ENCODE measurements at regions not wholly inside any gene's neighbourhood (a gene's known extent, or its start where the extent isn't known, plus 50 kb on each side); places are given as distances from the start of the nearest gene placed in this dataset.
A peak's percentile ranks its signal among the peaks of the same experiment; 100 is the strongest.
"Not testable (repeated sequence)": the region's sequence is repeated elsewhere in the genome, so short reads cannot be mapped to it uniquely, and the experiment has no call there.

- DNase-seq: peak; percentile 97
Measured at GRCh38 chr7:149714081-149714909, 59.1 kb downstream of the ZNF467 start.

- no peak for DNase-seq
Measured at GRCh38 chr7:149713731-149714068, 59.7 kb downstream of the ZNF467 start.

GRCh38 chr7:149713061-149713730 is 60.2 kb downstream of the ZNF467 start:
- DNase-seq: no peak

- DNase-seq: no peak
Measured at GRCh38 chr7:149708026-149708425, 65.4 kb downstream of the ZNF467 start.

- no peak for DNase-seq
Measured at GRCh38 chr7:149707448-149707886, 65.9 kb downstream of the ZNF467 start.

DNA sequence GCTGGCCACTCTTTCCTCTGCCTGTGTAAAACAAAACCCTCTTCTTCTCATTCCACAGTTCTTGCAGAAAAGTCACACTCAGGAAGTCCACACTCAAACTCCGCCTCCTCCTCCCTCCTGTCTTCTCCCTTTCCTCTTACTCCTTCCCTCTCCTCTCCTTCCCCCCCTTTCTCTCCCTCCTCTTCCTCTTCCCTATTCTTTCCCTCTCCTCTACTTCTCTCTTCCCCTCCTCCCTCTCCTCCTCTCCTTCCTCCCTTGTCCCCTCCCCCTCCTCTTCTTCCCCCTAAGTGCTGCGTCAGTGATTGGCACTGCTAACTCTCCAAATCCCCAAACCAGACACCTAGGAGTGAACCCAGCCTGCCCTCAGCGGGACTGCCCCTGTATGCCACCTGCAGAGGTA is 67.0 kb downstream of the ZNF467 start:
- DNase-seq: no peak

- no peak for DNase-seq
Measured at GRCh38 chr7:149704507-149704906, 68.9 kb downstream of the ZNF467 start.

- DNase-seq: no peak
Measured at GRCh38 chr7:149703044-149703650, 70.2 kb downstream of the ZNF467 start.

DNA sequence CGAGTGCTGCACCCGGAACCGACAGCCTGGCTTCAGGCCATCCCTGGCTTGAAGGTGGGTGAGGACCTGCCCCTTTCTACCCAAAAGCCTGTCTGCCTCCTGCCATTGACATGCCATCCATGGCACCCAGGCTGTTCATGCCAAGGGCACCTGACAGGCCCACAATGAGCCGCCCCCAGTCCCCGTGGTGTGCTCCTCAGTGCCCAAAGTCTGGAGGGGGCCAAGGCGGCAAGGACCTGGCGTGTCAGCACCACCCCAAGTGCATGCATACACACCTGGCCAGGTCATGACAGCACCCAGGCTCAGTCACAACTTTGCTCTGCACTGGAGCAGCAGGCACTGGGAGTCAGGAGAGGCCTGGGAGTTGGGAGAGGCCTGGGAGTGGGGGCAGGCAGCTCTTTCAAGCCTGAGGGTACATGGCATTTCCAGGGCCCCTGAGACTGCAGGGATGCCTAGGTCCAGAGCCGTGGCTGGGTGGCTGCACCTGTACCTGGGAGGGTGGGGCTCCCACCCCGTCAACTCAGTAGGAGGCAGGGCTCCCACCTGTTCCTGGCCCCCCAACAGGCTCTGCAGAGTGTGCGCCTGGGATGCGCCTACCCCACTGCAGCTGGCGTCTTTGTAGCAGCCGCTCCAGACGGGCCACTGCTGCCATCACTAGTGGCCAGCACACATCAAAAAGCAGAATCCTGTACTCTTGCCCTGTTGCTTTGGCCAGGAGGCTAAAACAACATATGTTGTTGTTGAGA is 71.7 kb downstream of the ZNF467 start:
- no peak for DNase-seq

DNA sequence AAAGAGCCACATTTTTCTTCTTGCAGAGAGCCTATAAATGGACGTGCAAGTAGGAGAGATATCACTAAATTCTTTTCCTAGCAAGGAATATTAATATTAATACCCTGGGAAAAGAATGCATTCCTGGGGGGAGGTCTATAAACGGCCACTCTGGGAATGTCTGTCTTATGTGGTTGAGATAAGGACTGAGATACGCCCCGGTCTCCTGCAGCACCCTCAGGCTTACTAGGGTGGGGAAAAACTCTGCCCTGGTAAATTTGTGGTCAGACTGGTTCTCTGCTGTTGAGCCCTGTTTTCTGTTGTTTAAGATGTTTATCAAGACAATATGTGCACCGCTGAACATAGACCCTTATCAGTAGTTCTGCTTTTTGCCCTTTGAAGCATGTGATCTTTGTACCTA is 75.6 kb downstream of the ZNF467 start:
- DNase-seq: not testable (repeated sequence)

DNA sequence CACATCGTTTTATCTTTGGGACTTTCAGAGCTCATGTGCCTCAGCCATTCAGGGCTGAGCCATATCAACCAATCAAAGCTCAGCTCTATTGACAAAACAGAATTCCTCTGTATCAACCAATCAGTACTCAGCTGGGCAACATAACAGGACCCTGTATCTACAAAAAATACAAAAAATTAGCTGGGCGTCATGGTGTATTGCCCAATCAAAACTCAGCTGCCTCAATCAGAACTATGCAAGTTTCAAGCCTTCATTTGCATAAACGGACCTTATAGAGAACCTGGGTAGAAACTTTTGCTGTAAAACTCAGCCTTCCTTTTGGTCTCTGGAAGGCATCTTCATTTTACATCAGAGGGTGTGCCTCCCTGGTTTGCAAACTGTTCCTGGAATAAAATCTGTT is 77.1 kb downstream of the ZNF467 start:
- no peak for DNase-seq

DNA sequence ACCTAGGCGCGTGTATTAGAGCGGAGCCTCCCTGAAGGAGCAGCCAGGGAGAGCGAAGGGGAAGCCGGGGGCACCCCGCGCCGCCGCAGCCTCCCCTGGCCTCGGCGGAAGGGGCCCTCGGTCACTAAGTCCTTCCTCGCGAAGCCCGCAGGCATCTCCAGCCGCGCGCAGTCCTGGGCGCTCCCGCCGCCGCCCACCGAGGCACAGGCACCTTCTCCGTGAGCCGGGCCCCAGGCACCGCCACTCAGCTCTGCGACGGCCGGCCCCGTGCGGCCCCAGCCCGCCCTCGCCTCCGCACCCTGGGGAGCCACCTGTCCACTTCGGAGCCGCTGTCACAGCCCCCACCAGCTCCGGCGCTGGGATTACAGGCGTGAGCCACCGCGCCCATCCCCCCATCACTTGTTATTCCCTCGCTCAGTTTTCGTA is 80.8 kb downstream of the ZNF467 start:
- no peak for DNase-seq

DNA sequence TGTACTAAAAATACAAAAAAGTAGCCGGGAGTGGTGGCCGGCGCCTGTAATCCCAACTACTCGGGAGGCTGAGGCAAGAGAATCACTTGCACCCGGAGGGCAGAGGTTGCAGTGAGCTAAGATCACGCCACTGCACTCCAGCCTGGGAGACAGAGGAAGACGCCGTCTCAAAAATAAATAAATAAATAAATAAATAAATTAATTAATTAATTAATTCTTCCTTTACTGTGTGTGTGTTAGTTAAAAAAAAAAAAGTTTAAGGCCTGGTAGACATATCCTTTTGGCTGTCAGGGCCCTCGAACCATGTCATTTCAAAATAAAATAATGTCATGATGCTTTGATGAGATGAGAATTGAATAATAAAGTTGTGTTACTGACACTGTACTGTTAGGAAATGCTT is 81.3 kb downstream of the ZNF467 start:
- DNase-seq: no peak

DNA sequence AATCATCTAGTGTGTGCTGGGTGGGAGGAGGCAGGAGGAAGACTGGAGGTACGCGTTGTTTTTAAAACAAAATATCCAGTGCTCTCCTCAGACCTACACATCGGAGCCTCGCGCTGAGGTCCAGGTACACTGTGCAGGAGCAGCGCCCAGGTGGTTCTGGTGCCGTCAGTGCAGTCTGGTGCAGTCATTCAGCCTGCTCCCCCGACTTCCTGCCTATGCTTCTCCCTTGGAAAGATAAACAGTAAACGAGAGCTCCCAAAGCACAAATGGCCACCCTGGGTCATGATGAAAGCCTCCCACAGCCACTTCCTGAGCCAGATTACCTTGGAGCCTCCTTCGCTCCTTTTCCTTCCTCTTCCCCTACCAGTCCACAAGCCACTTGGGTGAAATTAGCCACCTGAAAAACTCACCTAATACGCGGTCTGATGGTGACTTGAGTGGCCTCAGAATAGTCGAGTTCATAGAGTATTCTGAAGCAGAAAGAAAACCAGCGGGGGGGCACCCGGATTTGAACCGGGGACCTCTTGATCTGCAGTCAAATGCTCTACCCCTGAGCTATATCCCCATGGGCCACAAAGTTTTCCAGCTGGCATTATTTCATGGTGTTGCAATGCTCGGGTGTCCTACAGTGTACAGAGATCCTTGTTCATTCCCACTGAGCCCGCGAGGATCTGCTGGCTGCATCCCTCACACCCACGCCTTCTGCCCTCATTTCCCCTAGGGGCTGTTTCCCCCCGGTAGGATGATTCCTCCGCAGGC is 82.5 kb downstream of the ZNF467 start:
- DNase-seq: no peak

DNA sequence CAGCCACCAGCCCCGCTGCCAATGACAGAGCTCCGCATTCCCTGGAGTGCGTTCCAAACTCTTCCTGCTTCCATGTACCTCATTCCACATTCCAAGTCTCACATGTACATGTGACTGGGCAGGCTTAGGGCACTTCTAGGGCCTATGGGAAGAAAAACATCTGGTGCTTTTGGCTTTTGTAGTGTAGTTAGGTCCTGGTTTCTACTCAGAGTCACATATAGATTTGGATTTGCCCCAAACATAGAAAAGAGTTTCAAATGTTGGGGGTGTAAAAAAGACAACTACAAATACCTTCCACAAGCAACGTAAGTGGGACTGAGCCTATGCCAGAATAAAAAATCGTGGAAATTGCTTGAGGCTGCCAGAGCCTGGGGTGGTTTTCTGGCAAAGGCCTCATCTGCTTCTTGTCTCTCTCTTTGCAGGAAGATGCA is 84.1 kb downstream of the ZNF467 start:
- no peak for DNase-seq

- no peak for DNase-seq
Measured at GRCh38 chr7:149688836-149689235, 84.6 kb downstream of the ZNF467 start.

DNA sequence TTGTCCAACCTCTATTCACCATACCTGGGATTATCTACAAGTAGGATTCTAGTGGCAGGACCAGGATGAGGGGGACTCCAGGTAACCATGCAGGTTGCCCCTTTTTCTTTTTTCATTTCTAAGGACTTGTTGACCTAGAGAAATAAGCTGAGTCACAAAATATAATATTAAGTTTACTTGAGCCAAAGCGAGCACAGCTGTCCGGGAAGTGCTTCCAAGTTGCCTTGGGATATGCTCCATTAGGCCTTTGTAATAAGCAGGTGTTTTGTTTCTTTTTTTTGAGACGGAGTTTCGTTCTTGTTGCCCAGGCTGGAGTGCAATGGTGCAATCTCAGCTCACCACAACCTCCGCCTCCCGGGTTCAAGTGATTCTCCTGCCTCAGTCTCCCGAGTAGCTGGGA is 85.6 kb downstream of the ZNF467 start:
- not testable (repeated sequence) for DNase-seq

- no peak for DNase-seq
Measured at GRCh38 chr7:149686449-149686848, 86.9 kb downstream of the ZNF467 start.

- DNase-seq: no peak
Measured at GRCh38 chr7:149686011-149686410, 87.4 kb downstream of the ZNF467 start.

DNA sequence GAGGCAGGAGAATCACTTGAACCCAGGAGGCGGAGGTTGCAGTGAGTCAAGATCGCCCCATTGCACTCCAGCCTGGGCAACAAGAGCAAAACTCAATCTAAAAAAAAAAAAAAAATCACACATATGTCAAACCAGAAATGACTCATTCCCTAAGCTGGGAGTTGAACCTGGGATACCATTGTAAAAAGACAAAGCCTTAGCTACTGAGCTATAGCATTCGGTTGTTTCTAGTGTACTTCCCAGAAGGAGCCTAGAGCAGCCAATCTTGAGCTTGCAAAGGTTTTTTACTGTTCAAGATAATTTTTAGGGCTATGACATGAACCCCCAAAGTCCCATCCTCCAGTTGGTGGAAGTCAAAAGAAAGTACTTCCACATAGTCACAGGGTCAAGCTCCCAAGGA is 87.9 kb downstream of the ZNF467 start:
- no peak for DNase-seq

DNA sequence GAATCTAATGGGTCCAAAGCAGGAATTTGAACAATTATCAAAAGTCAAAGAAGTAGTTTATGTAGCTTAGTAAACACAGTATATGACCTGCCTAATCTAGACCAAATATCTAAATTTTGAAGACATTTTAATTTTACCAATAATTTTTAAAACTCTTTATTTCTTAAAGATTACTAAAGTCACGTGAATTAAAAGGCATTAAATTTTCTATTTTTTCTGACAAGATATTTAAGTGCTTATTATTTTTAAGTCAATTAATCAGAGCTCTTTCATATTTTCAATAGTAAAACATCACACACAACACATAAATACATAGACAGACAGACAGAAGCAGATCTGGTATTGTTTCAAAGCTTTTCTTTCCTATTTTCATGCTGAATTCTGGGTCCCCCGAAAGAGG is 89.5 kb downstream of the ZNF467 start:
- no peak for DNase-seq

GRCh38 chr7:149683181-149683580 is 90.2 kb downstream of the ZNF467 start:
- DNase-seq: no peak

DNA sequence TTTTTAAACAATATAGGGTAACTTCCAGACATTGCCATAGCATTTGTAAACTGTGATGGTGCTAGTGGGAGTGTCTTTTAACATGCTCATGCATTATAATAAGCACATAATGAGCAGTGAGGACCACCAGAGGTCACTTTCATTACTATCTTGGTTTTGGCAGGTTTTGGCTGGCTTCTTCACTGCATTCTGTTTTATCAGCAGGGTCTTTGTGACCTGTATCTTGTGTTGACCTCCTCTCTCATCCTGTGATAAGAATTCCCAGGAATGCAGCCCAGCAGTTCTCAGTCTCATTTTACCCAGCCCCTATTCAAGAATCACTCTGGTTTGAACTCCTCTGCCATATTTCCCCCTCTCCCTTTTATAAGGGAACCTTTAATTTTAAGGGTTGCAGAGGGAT is 91.3 kb downstream of the ZNF467 start:
- DNase-seq: no peak

Measured in stimulated activated CD4-positive, alpha-beta T cell treated with anti-CD3 and anti-CD28 coated beads, Interleukin-12 subunit alpha, Interleukin-12 subunit beta, amount 100 ng/mL, for 4 hours (primary cell).